ENCODE measurements at regions not wholly inside any gene's neighbourhood (a gene's known extent, or its start where the extent isn't known, plus 50 kb on each side); places are given as distances from the start of the nearest gene placed in this dataset.

- no peak for DNase-seq
- no peaks in the 10 kb centered on the region for H3K9me2 ChIP-seq (replicated peaks; ENCODE audit: insufficient read depth, low read length)
- no peaks in the 10 kb centered on the region for H3K9me3 ChIP-seq (replicated peaks; ENCODE audit: insufficient read depth, low read length)
- no peak overlapping the region for H3K9ac ChIP-seq (ENCODE audit: low read length)
- no peaks in the 10 kb centered on the region for H3F3A ChIP-seq (ENCODE audit: insufficient read depth, low read length)
- TF ChIP-seq EZH2 (optimal IDR thresholded peaks at IDR 0.05; ENCODE audit: low read depth, low read length) (no peak), EZH2phosphoT487 (IDR thresholded peaks at IDR 0.05; ENCODE audit: low read length) (no peak)
- TF ChIP-seq, protein P1, sequence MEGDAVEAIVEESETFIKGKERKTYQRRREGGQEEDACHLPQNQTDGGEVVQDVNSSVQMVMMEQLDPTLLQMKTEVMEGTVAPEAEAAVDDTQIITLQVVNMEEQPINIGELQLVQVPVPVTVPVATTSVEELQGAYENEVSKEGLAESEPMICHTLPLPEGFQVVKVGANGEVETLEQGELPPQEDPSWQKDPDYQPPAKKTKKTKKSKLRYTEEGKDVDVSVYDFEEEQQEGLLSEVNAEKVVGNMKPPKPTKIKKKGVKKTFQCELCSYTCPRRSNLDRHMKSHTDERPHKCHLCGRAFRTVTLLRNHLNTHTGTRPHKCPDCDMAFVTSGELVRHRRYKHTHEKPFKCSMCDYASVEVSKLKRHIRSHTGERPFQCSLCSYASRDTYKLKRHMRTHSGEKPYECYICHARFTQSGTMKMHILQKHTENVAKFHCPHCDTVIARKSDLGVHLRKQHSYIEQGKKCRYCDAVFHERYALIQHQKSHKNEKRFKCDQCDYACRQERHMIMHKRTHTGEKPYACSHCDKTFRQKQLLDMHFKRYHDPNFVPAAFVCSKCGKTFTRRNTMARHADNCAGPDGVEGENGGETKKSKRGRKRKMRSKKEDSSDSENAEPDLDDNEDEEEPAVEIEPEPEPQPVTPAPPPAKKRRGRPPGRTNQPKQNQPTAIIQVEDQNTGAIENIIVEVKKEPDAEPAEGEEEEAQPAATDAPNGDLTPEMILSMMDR (IDR thresholded peaks at IDR 0.05; ENCODE audit: low read length), result no peak
- H2AFZ ChIP-seq (ENCODE audit: low read length), result no peak overlapping the region
- H3K4me3 ChIP-seq (ENCODE audit: low read length), result no peak overlapping the region
- no peak overlapping the region for H3K4me2 ChIP-seq (ENCODE audit: low read depth, low read length)
- H3K27ac ChIP-seq (ENCODE audit: low read length), result no peak overlapping the region
- no peaks in the 10 kb centered on the region for H3K27me3 ChIP-seq (replicated peaks; ENCODE audit: insufficient read depth, low read length)
- no peaks in the 10 kb centered on the region for H3K4me1 ChIP-seq (ENCODE audit: low read length)
- H3K36me3 ChIP-seq (replicated peaks; ENCODE audit: insufficient read depth, low read length), result no peaks in the 10 kb centered on the region
- H4K20me1 ChIP-seq (ENCODE audit: insufficient read depth, low read length), result no peaks in the 10 kb centered on the region
- H3K79me2 ChIP-seq (ENCODE audit: low read length), result no peaks in the 10 kb centered on the region
These were observed 103.7 kb downstream of the NPIPB5 start for GRCh38 chr16:22614271-22614947.

- H3K27ac ChIP-seq (ENCODE audit: low read length), result no peak overlapping the region
- H3F3A ChIP-seq (ENCODE audit: insufficient read depth, low read length), result no peaks in the 10 kb centered on the region
- H3K36me3 ChIP-seq (replicated peaks; ENCODE audit: insufficient read depth, low read length), result no peaks in the 10 kb centered on the region
- no peaks in the 10 kb centered on the region for H3K27me3 ChIP-seq (replicated peaks; ENCODE audit: insufficient read depth, low read length)
- no peaks in the 10 kb centered on the region for H3K79me2 ChIP-seq (ENCODE audit: low read length)
- no peaks in the 10 kb centered on the region for H3K4me1 ChIP-seq (ENCODE audit: low read length)
- no peaks in the 10 kb centered on the region for H3K9me3 ChIP-seq (replicated peaks; ENCODE audit: insufficient read depth, low read length)
- no peak overlapping the region for H2AFZ ChIP-seq (ENCODE audit: low read length)
- no peak overlapping the region for H3K9ac ChIP-seq (ENCODE audit: low read length)
- H3K9me2 ChIP-seq (replicated peaks; ENCODE audit: insufficient read depth, low read length), result no peaks in the 10 kb centered on the region
- no peak overlapping the region for H3K4me2 ChIP-seq (ENCODE audit: low read depth, low read length)
- TF ChIP-seq EZH2 (optimal IDR thresholded peaks at IDR 0.05; ENCODE audit: low read depth, low read length) (no peak), EZH2phosphoT487 (IDR thresholded peaks at IDR 0.05; ENCODE audit: low read length) (no peak)
- TF ChIP-seq, protein P1 (IDR thresholded peaks at IDR 0.05; ENCODE audit: low read length), result no peak
- no peak for DNase-seq
- H4K20me1 ChIP-seq (ENCODE audit: insufficient read depth, low read length), result no peaks in the 10 kb centered on the region
- no peak overlapping the region for H3K4me3 ChIP-seq (ENCODE audit: low read length)
These were observed 108.2 kb downstream of the NPIPB5 start for GRCh38 chr16:22618842-22619241.

DNA sequence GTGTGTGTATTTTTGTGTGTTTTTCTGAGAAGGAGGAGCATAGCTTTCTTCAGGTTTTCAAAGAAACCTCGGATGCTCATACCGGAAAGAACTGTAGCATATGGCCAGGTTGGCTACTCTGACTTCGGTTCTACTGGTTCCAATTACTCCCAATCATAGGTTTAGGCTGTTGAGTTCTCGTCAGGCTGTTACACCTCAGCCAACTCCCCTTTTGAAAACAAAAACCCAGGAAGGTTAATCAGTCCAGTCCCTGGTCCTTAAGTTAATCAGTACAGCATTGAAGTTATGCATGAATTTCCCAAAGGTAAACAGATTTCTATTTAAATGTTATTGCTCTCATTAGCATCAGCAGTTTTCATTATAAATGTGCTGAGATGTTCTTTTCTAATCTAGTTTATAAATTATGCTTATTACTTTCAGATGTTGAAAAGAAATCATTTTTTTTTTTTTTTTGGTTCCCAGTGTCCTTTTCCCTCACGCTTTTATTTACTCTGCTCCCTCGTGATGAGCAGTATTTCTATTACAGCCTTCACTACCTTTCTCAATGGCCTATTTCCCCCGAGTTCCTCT is 111.0 kb downstream of the NPIPB5 start:
- no peak overlapping the region for H3K4me2 ChIP-seq (ENCODE audit: low read depth, low read length)
- no peak overlapping the region for H3K4me3 ChIP-seq (ENCODE audit: low read length)
- TF ChIP-seq EZH2phosphoT487 (IDR thresholded peaks at IDR 0.05; ENCODE audit: low read length) (no peak), EZH2 (optimal IDR thresholded peaks at IDR 0.05; ENCODE audit: low read depth, low read length) (no peak)
- TF ChIP-seq, protein P1 (IDR thresholded peaks at IDR 0.05; ENCODE audit: low read length), result no peak
- no peak overlapping the region for H3K27ac ChIP-seq (ENCODE audit: low read length)
- H2AFZ ChIP-seq (ENCODE audit: low read length), result no peak overlapping the region
- H3K27me3 ChIP-seq (replicated peaks; ENCODE audit: insufficient read depth, low read length), result no peaks in the 10 kb centered on the region
- H3K9me2 ChIP-seq (replicated peaks; ENCODE audit: insufficient read depth, low read length), result no peaks in the 10 kb centered on the region
- no peaks in the 10 kb centered on the region for H3K9me3 ChIP-seq (replicated peaks; ENCODE audit: insufficient read depth, low read length)
- no peaks in the 10 kb centered on the region for H3K36me3 ChIP-seq (replicated peaks; ENCODE audit: insufficient read depth, low read length)
- no peak overlapping the region for H3K9ac ChIP-seq (ENCODE audit: low read length)
- H3F3A ChIP-seq (ENCODE audit: insufficient read depth, low read length), result no peaks in the 10 kb centered on the region
- no peaks in the 10 kb centered on the region for H3K4me1 ChIP-seq (ENCODE audit: low read length)
- no peak for DNase-seq
- H3K79me2 ChIP-seq (ENCODE audit: low read length), result no peaks in the 10 kb centered on the region
- H4K20me1 ChIP-seq (ENCODE audit: insufficient read depth, low read length), result no peaks in the 10 kb centered on the region

All from MM.1S (cell line).